OCI-LY7 (cell line): ENCODE measurements at regions not wholly inside any gene's neighbourhood (a gene's known extent, or its start where the extent isn't known, plus 50 kb on each side); places are given as distances from the start of the nearest gene placed in this dataset.

Experiments used
- BruUV-seq: library from RNA; stranded (reverse); fragments of 400-500 nt; replicated peaks from 2 replicates; lab custom pipeline; 2021; lab: Mats Ljungman, UMichigan
- CTCF ChIA-PET: fragments of 300-600 bp; sonication (Branson Sonifier 250); formaldehyde crosslinking; loops from one replicate; lab custom pipeline; 2022; ENCODE audit warnings: antibody characterized with exemption; ENCODE audit not compliant: unreplicated experiment; lab: Charles Lee
- POLR2A ChIA-PET: fragments of 300-600 bp; sonication (Branson Sonifier 250); formaldehyde crosslinking; loops from one replicate; lab custom pipeline; 2022; ENCODE audit warnings: antibody characterized with exemption; lab: Charles Lee
- DNase-seq: peaks from one replicate; pipeline ENCODE4 v3.0.0-alpha.2; 2015; ENCODE audit warnings: low spot score
- H2AFZ ChIP-seq: fragments of 200-600 bp; sonication (generic), shearing (Covaris generic); 2 replicates; pipeline ENCODE4 v1.6.1; 2014; ENCODE audit warnings: mild to moderate bottlenecking, antibody characterized with exemption, low read length, moderate library complexity
- H3K27ac ChIP-seq: fragments of 200-600 bp; sonication (generic); 2 replicates; pipeline ENCODE4 v1.5.1; 2014; ENCODE audit warnings: mixed run types, low read depth, mild to moderate bottlenecking, moderate library complexity, low read length, inconsistent platforms; ENCODE audit not compliant: poor library complexity, severe bottlenecking
- H3K36me3 ChIP-seq: fragments of 200-600 bp; sonication (generic); 2 replicates; pipeline ENCODE4 v1.6.1; 2014; ENCODE audit warnings: mild to moderate bottlenecking, antibody characterized with exemption, low read length, moderate library complexity, mixed read lengths; ENCODE audit not compliant: insufficient read depth
- H3K4me1 ChIP-seq: fragments of 200-600 bp; sonication (generic); 2 replicates; pipeline ENCODE4 v1.5.1; 2014; ENCODE audit warnings: mild to moderate bottlenecking, low read length; ENCODE audit not compliant: insufficient read depth, poor library complexity, severe bottlenecking
- H3K4me2 ChIP-seq: fragments of 200-600 bp; sonication (generic); 2 replicates; pipeline ENCODE4 v1.6.1; 2014; ENCODE audit warnings: mild to moderate bottlenecking, low read length
- H3K4me3 ChIP-seq: fragments of 200-600 bp; sonication (generic); 2 replicates; pipeline ENCODE4 v1.5.1; 2014; ENCODE audit warnings: mild to moderate bottlenecking, low read depth, low read length; ENCODE audit not compliant: poor library complexity, severe bottlenecking
- H3K79me2 ChIP-seq: fragments of 200-600 bp; sonication (generic); 2 replicates; pipeline ENCODE4 v1.6.1; 2016; ENCODE audit warnings: low read depth, mild to moderate bottlenecking, low read length, moderate library complexity, mixed read lengths; ENCODE audit not compliant: insufficient read depth
- H3K9me2 ChIP-seq: fragments of 200-600 bp; sonication (generic); 2 replicates; pipeline ENCODE4 v1.6.1; 2016; ENCODE audit warnings: mild to moderate bottlenecking, low read length, mixed read lengths; ENCODE audit not compliant: insufficient read depth
- H3K9me3 ChIP-seq: fragments of 200-600 bp; sonication (generic); 2 replicates; pipeline ENCODE4 v1.6.1; 2014; ENCODE audit warnings: mild to moderate bottlenecking, mixed run types, low read length, mixed read lengths
- H4K20me1 ChIP-seq: fragments of 200-600 bp; sonication (generic); 2 replicates; pipeline ENCODE4 v1.6.1; 2014; ENCODE audit warnings: mild to moderate bottlenecking, antibody characterized with exemption, low read length, moderate library complexity, mixed read lengths; ENCODE audit not compliant: insufficient read depth
- EZH2phosphoT487 ChIP-seq: fragments of 200-600 bp; sonication (generic); IDR thresholded peaks from 2 replicates; pipeline ENCODE4 v1.6.1; 2018; ENCODE audit warnings: low read depth, borderline replicate concordance, mild to moderate bottlenecking, mixed run types, antibody characterized with exemption, low read length, moderate library complexity, mixed read lengths
- intact Hi-C: fragments of 100-400 bp; cut with micrococcal nuclease; formaldehyde crosslinking; loops from one replicate; pipeline ENCODE4 v1.10.0; 2022; ENCODE audit not compliant: unreplicated experiment
- TF ChIP-seq, protein P1 (sequence below): fragments of 200-600 bp; sonication (generic); conservative IDR thresholded peaks from 2 replicates; pipeline ENCODE4 v1.5.1; 2014; ENCODE audit warnings: mild to moderate bottlenecking, antibody characterized with exemption, low read length, moderate library complexity, mixed read lengths

DNA sequence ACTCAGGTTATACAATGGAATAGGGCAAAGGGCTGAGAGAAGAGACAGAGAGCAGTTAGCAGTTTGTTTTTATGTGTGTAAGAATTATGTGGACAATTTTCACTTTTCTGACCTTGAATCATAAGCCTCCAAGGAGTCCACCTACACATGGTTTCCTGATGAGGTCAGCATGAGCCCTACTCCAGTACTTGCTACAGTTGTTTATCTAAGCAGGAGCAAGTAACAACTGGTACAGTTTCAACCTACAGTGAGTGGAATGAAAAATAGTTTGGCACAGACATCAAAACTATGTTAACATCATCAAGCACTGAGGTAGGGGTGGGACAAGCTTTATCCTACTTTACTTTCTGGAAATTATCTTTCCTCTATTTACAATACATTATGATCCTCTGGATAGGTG lies 426.7 kb upstream of the ID4 start:
- DNase-seq: no peak
- ChIA-PET CTCF (no interaction called here), POLR2A (no interaction called here)
- H3K27ac ChIP-seq: no peak overlapping the region
- H3K4me1 ChIP-seq: no peaks in the 10 kb centered on the region
- no peak overlapping the region for H2AFZ ChIP-seq
- H3K79me2 ChIP-seq: no peaks in the 10 kb centered on the region
- H3K4me2 ChIP-seq: no peak overlapping the region
- TF ChIP-seq, protein P1, sequence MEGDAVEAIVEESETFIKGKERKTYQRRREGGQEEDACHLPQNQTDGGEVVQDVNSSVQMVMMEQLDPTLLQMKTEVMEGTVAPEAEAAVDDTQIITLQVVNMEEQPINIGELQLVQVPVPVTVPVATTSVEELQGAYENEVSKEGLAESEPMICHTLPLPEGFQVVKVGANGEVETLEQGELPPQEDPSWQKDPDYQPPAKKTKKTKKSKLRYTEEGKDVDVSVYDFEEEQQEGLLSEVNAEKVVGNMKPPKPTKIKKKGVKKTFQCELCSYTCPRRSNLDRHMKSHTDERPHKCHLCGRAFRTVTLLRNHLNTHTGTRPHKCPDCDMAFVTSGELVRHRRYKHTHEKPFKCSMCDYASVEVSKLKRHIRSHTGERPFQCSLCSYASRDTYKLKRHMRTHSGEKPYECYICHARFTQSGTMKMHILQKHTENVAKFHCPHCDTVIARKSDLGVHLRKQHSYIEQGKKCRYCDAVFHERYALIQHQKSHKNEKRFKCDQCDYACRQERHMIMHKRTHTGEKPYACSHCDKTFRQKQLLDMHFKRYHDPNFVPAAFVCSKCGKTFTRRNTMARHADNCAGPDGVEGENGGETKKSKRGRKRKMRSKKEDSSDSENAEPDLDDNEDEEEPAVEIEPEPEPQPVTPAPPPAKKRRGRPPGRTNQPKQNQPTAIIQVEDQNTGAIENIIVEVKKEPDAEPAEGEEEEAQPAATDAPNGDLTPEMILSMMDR: no peak
- no peak for TF ChIP-seq EZH2phosphoT487
- H4K20me1 ChIP-seq: no peaks in the 10 kb centered on the region
- no TSS peak for BruUV-seq
- H3K9me2 ChIP-seq: no peaks in the 10 kb centered on the region
- intact Hi-C loops: no loop called here
- H3K9me3 ChIP-seq: no peaks in the 10 kb centered on the region
- H3K36me3 ChIP-seq: no peaks in the 10 kb centered on the region
- H3K4me3 ChIP-seq: no peak overlapping the region

DNA sequence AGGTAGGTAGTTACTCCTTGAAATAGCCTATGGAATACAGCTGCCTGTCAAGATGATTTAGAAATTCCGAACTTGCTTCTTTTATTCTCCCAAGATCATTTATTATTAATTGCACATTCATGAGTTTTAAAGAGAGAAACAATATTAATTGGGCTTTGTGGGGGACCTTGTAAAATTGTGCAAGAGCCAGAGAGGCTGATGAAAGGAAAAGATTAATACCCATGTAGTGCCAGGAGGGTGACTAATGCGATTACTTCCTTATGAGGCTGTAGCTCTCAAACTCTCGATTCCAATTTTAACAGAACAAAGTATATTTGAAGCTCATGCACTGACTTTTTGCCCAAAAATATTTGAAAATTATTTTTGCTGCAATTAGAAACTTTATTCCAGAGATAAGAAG lies 423.8 kb upstream of the ID4 start:
- ChIA-PET POLR2A (interaction anchor here (1.0 kb wide), 1 partner anchor 386 kb away, joined by 3 read pairs; no protein-coding TSS in a partner anchor), CTCF (no interaction called here)
- BruUV-seq: no TSS peak
- intact Hi-C loops: no loop called here
- DNase-seq: no peak
- Histone ChIP-seq H3K4me2 (no peak overlapping the region), H3K36me3 (no peaks in the 10 kb centered on the region), H3K27ac (no peak overlapping the region), H3K79me2 (no peaks in the 10 kb centered on the region), H3K4me1 (no peaks in the 10 kb centered on the region), H2AFZ (no peak overlapping the region), H3K9me3 (no peaks in the 10 kb centered on the region), H3K4me3 (no peak overlapping the region), H4K20me1 (no peaks in the 10 kb centered on the region), H3K9me2 (no peaks in the 10 kb centered on the region)
- TF ChIP-seq EZH2phosphoT487: no peak
- TF ChIP-seq, protein P1: no peak

DNA sequence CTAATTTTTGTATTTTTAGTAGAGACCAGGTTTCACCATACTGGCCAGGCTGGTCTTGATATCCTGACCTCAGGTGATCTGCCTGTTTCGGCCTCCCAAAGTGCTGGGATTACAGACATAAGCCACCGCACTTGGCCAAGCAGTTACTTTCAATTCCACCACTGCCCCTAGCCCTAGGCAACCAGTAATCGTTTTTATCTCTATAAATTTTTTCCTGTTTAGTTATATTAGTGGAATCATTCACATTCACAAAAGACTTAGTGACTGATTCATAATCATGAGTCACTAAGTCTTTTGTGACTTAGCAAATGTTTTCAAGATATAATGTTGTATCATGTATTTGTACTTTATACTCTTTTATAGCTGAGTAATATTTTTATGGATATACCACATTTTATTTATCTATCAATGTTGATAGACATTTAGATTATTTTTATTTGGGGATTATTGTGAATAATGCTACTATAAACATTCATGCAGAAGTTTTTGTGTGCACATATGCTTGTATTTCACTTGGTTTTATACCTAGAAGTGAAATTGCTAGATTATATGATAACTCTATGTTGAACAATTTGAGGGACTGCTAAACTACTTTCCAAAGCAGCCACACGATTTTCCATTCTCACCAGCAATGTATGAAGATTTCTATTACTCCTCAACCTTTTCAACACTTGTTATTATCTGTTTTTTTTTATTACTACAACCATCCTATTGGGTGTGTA lies 421.4 kb upstream of the ID4 start:
- intact Hi-C loops: no loop called here
- H3K4me3 ChIP-seq: no peak overlapping the region
- POLR2A ChIA-PET: no interaction called here

More for the DNA sequence above, 421.4 kb upstream of the ID4 start:
- no TSS peak for BruUV-seq
- no peaks in the 10 kb centered on the region for H3K79me2 ChIP-seq
- CTCF ChIA-PET: no interaction called here
- no peak overlapping the region for H2AFZ ChIP-seq
- H3K4me2 ChIP-seq: no peak overlapping the region
- H4K20me1 ChIP-seq: no peaks in the 10 kb centered on the region
- H3K4me1 ChIP-seq: no peaks in the 10 kb centered on the region
- H3K36me3 ChIP-seq: no peaks in the 10 kb centered on the region
- no peaks in the 10 kb centered on the region for H3K9me3 ChIP-seq
- H3K27ac ChIP-seq: no peak overlapping the region
- no peak for DNase-seq
- H3K9me2 ChIP-seq: no peaks in the 10 kb centered on the region
- TF ChIP-seq, protein P1: no peak
- TF ChIP-seq EZH2phosphoT487: no peak
